ENCODE measurements at regions not wholly inside any gene's neighbourhood (a gene's known extent, or its start where the extent isn't known, plus 50 kb on each side); places are given as distances from the start of the nearest gene placed in this dataset.

DNA sequence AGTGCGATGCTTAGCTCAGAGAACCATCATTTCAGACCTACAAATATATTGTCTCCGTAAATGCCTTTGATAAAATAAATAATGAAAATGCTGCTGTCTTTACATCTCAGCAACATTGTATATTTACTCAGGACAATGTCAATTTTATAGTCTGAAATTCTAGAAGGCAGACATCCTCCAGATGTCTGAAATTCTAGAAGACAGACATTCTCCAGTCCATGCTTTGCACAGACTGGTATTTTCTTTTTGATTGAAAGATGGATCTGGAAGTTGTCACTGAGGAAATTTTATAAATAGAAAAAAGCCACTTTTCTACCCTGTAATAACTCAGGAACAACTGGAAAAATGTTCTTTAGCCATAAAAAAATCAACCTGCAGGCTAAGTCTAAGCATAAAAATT is 2293.3 kb downstream of the PCDH9 start:
- no peak for DNase-seq (ENCODE audit: low spot score)
- H3K9me3 ChIP-seq, result no peaks in the 10 kb centered on the region
- H3K36me3 ChIP-seq, result no peaks in the 10 kb centered on the region
- no peaks in the 10 kb centered on the region for H3K4me1 ChIP-seq (ENCODE audit: control insufficient read depth in 1 of 2, low read depth in 2 of 2)
- H3K27ac ChIP-seq, result no peak overlapping the region
- no peak for ATAC-seq (ENCODE audit: insufficient number of reproducible peaks, low FRiP score, low read depth)
- TF ChIP-seq, protein P1, sequence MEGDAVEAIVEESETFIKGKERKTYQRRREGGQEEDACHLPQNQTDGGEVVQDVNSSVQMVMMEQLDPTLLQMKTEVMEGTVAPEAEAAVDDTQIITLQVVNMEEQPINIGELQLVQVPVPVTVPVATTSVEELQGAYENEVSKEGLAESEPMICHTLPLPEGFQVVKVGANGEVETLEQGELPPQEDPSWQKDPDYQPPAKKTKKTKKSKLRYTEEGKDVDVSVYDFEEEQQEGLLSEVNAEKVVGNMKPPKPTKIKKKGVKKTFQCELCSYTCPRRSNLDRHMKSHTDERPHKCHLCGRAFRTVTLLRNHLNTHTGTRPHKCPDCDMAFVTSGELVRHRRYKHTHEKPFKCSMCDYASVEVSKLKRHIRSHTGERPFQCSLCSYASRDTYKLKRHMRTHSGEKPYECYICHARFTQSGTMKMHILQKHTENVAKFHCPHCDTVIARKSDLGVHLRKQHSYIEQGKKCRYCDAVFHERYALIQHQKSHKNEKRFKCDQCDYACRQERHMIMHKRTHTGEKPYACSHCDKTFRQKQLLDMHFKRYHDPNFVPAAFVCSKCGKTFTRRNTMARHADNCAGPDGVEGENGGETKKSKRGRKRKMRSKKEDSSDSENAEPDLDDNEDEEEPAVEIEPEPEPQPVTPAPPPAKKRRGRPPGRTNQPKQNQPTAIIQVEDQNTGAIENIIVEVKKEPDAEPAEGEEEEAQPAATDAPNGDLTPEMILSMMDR (IDR thresholded peaks at IDR 0.05), result no peak
- no peaks in the 10 kb centered on the region for H3K27me3 ChIP-seq (replicated peaks; ENCODE audit: insufficient read depth)
- H3K4me3 ChIP-seq, result no peak overlapping the region

DNA sequence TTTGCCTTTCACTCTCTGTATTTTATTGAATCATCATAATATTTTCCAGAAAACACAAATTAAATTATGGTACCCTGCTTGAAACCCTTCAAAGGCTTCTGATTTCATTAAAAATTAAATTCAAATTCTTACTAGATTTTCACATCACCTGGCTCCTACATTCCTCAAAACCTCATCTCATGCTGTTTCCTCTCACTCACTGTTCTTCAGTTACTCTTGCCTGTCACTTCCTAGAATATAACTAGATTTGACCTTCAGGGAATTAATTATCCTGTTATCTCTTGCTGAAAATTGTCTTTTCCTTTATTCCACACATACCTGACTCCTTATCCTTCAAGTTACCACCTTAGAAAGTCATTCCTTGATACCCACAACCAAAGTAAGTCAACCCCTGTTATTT is 2294.7 kb downstream of the PCDH9 start:
- Histone ChIP-seq H3K9me3 (no peaks in the 10 kb centered on the region), H3K27ac (no peak overlapping the region), H3K36me3 (no peaks in the 10 kb centered on the region), H3K4me1 (ENCODE audit: control insufficient read depth in 1 of 2, low read depth in 2 of 2) (no peaks in the 10 kb centered on the region), H3K27me3 (replicated peaks; ENCODE audit: insufficient read depth) (no peaks in the 10 kb centered on the region), H3K4me3 (no peak overlapping the region)
- ATAC-seq (ENCODE audit: insufficient number of reproducible peaks, low FRiP score, low read depth) (no peak), DNase-seq (ENCODE audit: low spot score) (no peak)
- TF ChIP-seq, protein P1 (IDR thresholded peaks at IDR 0.05), result no peak

DNA sequence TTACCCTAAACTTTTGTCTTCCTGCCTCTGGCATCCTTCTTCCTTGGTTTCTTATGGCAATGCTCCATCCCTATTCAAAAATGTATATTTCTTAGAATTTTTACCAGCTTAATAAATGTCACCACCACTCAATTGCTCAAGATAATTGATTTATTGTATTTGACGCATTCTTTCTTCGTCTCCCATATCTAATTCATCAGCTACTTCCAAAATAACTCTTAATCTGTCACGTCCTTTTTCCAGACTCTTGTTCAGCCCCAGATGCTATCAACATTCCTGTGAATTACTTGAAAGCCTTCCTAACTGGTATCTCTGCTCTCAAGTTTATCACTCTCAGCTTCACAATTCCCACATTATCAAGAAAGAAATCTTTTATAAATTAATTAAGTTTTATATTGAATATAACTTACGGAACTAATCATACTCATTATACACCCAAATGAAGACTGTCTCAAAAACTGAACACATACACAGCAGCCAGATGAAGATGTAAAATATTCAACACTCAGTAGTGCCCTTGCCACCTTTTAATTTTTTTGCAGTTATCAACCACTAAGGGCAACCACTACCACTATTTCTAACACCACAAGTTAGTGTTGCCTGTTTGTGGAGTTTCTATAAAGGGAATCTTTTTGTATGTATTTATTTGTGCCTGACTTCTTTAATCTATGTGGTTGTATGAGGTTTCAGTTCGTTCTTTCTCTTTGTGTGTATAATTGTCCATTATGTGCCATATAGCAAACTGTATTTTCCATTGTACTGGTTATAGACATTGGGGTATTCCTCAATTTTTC is 2295.4 kb downstream of the PCDH9 start:
- DNase-seq (ENCODE audit: low spot score), result no peak
- H3K9me3 ChIP-seq, result no peaks in the 10 kb centered on the region

DNA sequence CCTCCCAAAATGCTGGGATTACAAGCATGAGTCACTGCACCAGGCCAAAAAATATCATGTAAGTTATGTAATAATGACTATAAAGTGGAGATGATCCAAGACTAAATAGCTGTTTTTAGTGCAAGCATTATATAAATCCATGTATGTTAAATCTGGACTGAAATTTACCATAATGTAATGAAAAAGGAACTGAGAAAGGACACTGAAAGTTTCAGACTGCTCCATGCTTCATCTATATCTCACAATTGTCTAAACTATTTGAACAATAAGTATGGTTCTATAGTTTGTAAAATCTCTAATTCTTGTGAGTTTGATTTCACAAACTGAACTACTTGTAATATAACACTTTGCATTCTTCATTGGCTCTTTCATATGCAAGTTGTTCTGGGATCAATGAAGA is 2299.5 kb downstream of the PCDH9 start:
- Histone ChIP-seq H3K27me3 (replicated peaks; ENCODE audit: insufficient read depth) (no peaks in the 10 kb centered on the region), H3K4me3 (no peak overlapping the region), H3K4me1 (ENCODE audit: control insufficient read depth in 1 of 2, low read depth in 2 of 2) (no peaks in the 10 kb centered on the region), H3K9me3 (no peaks in the 10 kb centered on the region), H3K27ac (no peak overlapping the region), H3K36me3 (no peaks in the 10 kb centered on the region)
- DNase-seq (ENCODE audit: low spot score) (no peak), ATAC-seq (ENCODE audit: insufficient number of reproducible peaks, low FRiP score, low read depth) (no peak)
- TF ChIP-seq, protein P1 (IDR thresholded peaks at IDR 0.05), result no peak

More for the DNA sequence above, 2295.4 kb downstream of the PCDH9 start:
- TF ChIP-seq, protein P1 (IDR thresholded peaks at IDR 0.05), result no peak
- no peak overlapping the region for H3K27ac ChIP-seq
- no peak overlapping the region for H3K4me3 ChIP-seq
- H3K4me1 ChIP-seq (ENCODE audit: control insufficient read depth in 1 of 2, low read depth in 2 of 2), result no peaks in the 10 kb centered on the region
- H3K36me3 ChIP-seq, result no peaks in the 10 kb centered on the region
- no peak for ATAC-seq (ENCODE audit: insufficient number of reproducible peaks, low FRiP score, low read depth)
- no peaks in the 10 kb centered on the region for H3K27me3 ChIP-seq (replicated peaks; ENCODE audit: insufficient read depth)

DNA sequence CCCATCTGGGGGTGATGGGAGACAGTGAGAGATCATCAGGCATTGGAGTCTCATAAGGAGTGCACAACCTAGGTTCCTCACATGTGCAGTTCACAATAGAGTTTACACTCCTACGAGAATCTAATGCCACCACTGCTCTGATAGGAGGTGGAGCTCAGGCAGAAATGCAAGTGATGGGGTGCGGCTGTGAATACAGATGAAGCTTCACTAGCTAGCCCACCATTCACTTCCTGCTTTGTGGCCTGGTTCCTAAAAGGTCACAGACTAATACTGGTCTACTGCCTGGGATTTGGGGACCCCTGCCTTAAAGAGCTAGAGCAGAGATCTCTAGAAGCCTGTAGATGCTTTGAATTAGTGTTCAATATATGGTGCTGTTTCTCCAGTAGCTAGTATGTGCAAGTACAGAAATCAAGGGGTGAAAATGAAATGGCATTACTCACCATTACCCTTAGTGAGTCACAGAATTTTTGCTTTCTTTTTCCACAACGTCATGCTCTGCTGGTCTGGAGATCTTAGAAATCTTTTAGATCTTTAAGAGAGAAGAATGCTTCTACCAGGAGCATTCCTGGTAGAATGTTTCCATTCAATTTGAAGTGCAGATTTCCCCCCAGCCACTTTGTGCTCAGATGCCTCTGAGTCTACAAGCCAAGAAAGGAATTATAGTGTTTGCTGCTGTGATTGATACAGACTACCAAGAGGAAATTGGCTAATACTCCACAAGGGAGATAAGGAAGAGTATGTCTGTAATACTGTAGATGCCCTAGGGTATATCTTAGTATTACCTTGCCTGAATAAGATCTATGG is 2301.2 kb downstream of the PCDH9 start:
- H3K27ac ChIP-seq, result no peak overlapping the region
- no peaks in the 10 kb centered on the region for H3K27me3 ChIP-seq (replicated peaks; ENCODE audit: insufficient read depth)
- no peaks in the 10 kb centered on the region for H3K36me3 ChIP-seq
- no peak overlapping the region for H3K4me3 ChIP-seq
- ATAC-seq (ENCODE audit: insufficient number of reproducible peaks, low FRiP score, low read depth), result no peak
- no peaks in the 10 kb centered on the region for H3K4me1 ChIP-seq (ENCODE audit: control insufficient read depth in 1 of 2, low read depth in 2 of 2)
- no peaks in the 10 kb centered on the region for H3K9me3 ChIP-seq
- TF ChIP-seq, protein P1 (IDR thresholded peaks at IDR 0.05), result no peak
- no peak for DNase-seq (ENCODE audit: low spot score)
